Hematopoietic multipotent progenitor cell (in vitro differentiated cells): ENCODE measurements at regions not wholly inside any gene's neighbourhood (a gene's known extent, or its start where the extent isn't known, plus 50 kb on each side); places are given as distances from the start of the nearest gene placed in this dataset.
"Not testable (repeated sequence)": the region's sequence is repeated elsewhere in the genome, so short reads cannot be mapped to it uniquely, and the experiment has no call there.

Source experiments
- DNase-seq, 3 donors: peaks; one replicate each; pipeline ENCODE4 v3.0.0-alpha.2; 2011 to 2015; ENCODE audit warnings: low read depth in 2 of 3, low spot score in 2 of 3

- no peak for DNase-seq
Observed at GRCh38 chr4:170243662-170244288, 154.0 kb upstream of the AADAT start.

DNA sequence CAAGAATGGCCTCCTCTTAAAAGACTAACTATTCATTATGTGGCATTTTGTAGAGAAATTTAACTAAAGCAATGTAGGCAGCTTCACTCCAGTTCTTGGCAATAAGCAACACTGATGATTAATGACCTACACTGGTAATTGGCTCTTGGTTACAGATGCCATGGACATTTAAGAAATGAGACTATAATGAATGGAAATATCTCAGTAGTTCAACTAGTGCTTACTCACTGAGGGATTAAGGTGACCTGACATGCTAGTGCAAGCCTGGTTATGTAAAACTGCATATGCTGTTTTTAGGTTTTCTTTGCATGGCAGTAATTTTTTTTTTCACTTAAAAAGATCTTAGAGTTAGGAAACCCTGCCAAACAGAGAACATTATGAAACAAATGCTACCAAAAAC is 152.7 kb upstream of the AADAT start:
- DNase-seq: no peak

DNA sequence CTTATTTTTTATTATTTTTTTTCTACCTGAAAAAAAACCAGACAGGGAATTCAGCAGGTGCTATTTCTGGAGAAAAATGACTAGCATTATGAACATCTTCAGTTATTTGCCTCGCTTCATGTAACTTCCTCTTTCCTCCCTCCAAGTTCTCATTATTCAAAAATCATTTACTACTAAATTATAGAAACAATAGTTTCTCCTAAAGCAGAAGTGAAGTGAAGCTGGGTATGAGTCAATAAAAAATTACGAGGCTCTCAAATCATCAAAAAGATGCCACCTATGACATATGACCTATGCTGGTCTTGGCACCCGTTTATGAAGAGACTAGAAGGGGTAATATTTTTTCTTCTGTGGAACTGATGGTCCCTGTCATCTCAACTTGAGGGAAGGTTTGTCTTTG is 145.0 kb upstream of the AADAT start:
- DNase-seq: peak in 1 of 3 donors; percentile 9

- DNase-seq: no peak
Observed at GRCh38 chr4:170231377-170231776, 141.6 kb upstream of the AADAT start.

DNA sequence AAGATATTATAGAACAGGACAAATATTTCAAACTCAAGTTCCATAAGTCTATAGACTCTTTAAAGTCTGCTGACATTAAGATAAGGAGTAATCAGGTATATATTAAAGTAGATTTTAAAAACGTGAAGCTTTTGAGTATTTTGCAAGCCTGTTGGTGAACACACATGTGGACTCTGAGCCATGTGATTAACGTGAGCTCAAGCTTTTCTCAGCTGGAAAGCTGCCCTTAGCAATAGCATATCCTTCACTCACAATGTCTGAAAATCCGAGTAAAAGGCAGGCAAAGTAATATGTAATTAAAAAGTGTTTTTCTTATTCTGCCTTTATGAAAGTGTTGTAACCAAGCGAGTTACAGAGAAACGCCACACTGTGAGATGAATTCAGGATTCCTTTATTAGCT is 140.5 kb upstream of the AADAT start:
- no peak for DNase-seq

- no peak for DNase-seq
Observed at GRCh38 chr4:170229006-170229405, 139.2 kb upstream of the AADAT start.

DNA sequence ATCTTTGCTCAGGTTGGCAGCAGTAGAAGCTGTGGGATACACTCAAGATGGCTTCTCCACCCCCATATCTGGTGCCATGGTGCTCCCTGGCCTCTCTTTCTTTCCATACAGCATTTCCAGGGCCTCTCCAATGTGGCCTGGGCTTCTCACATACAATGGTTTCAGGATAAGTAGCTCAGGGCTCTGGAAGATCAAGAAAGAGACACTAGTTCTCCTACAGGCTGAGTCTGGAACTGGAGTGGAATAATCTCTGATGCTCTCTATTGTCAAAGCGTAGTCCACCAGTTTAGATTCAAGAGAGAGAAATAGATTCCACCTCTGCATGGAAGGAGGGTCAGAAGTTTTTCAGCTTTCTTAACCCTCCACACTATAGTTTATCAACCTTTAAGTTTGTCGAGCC is 138.2 kb upstream of the AADAT start:
- DNase-seq: no peak

DNA sequence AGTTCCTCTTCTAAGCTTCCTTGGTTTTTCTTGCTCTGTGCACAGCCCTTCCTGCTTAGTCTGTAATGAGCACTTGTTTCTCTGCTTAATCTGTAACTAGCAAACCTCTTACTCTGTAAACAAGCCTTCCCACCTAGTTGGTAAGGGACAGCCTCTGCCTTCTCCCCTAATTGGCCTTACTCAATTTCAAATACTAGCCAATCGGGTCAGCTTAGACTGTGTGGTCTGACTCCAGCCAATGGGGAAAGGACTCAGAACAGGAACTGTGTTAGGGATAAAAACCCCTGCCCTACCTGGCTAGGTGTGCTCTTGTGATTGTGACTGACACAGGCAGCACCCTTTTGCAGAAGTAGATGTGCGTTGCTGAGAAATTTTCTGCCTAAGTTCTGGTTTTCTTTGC is 136.5 kb upstream of the AADAT start:
- DNase-seq: no peak

DNA sequence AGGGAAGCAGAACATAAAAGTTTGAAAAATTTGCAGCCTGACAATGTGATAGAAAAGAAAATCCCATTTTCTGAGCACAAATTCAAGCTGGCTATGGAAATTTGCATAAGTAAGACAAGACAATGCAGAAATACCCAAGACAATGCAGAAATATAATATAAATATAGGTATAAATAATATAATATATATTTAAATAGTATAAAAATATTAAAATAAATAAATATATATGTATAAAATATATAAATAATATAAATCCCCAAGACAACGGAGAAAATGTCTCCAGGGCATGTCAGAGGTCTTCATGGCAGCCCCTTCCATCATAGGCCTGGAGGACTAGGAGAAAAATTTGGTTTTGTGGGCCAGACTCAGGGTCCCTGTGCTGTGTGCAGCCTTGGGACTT is 125.0 kb upstream of the AADAT start:
- DNase-seq: no peak

DNA sequence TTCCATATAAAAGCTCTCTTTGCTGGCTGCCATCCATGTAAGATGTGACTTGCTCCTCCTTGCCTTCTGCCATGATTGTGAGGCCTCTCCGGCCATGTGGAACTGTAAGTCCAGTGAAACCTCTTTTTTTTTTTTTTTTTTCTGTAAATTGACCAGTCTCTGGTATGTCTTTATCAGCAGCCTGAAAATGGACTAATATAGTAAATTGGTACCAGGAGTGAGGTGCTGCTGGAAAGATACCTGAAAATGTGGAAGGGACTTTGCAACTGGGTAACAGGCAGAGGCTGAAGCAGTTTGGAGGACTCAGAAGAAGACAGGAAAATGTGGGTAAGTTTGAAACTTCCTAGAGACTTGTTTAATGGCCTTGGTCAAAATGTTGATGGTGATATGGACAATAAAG is 124.3 kb upstream of the AADAT start:
- no peak for DNase-seq

DNA sequence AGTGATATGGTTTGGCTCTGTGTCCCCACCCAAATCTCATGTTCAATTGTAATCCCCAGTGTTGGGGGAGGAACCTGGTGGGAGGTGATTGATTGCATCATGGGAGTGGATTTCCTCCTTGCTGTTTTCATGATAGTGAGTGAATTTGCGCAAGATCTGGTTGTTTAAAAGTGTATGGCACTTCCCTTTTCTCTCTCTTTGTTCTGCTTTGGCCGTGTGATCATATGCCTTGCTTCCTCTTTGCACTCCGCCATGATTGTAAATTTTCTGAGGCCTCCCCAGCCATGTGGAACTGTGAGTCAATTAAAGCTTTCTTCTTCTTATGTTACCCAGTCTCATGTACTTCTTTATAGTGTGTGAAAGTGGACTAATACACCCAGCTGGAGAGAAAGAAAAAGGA is 113.0 kb upstream of the AADAT start:
- peak in 2 of 3 donors; percentile 8 to 44 for DNase-seq

DNA sequence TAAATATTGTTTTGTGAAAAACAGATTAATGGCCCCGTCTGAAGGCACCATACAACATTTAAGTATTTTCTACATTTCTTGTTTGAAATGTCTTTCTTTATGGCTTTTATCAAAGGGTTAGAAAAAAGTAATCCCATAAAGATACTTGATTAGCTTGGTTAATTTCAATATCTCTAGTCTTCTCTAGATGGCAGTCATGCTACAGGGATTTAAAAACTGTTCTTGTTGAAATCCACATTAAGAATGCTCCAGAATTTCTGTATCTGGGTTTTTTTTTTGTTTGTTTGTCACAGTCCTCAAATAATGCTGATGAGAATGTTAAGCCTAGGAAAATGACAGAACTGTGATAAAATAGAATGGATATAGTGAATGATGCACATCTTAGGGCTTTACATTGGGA is 109.0 kb upstream of the AADAT start:
- DNase-seq: peak in 2 of 3 donors; percentile 2 to 12

DNA sequence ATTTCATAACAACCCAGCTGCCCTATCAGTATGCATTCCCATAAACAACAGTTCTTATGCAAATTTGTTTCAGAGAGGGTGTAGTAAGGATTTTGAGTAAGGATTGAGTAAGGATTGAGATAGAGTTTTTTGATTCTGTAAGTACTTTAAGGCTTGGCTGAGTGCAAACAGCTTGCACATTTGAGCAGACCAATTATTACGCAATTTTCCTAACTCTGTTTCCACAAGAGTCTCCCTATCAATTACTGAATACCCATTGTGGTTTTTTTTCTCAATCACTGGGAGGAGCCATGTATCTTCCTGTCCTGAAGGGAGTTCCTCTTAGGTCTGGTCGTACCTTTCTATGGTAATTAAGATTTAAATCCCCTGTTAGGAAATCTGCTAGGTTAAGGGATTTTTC is 105.0 kb upstream of the AADAT start:
- not testable (repeated sequence) for DNase-seq

GRCh38 chr4:170193496-170193895 is 103.7 kb upstream of the AADAT start:
- DNase-seq: no peak

DNA sequence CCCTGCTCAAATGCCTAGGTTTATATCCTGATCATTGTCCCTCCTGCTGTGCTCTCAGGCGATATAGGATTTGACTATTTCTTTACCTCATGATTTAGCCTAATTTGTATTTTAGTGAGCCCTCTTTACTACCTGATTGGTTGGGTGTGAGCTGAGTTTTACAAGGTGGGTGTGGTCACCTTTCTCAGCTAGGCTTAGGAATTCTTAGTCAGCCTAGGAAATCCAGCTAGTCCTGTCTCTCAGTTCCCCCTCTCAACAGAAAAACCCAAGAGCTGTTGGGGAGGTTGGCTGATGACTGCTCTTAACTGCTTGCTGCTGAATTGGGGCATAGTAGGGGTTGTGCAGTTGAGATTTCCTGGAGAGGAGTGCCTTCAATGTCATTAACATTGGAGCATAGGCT is 100.5 kb upstream of the AADAT start:
- DNase-seq: no peak

DNA sequence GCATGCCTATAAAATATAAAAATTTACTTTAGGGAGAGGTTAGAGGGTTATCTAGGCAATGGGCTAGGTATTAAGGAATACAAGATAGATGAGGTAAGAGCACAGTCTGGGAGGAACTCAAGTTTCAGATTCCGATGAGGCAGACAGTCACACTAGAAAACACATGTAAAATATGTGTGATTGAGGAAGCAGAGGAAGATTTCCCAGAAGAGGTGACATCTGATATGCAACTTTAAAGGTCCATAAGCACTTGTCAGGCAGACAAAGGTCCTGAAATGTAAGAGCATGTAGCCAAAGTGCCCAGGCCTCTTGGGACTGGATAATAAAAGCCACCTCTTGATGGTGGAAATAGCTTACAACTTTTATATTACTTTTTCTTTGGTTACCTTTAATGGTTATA is 81.1 kb upstream of the AADAT start:
- DNase-seq: no peak

GRCh38 chr4:170169699-170170098 is 79.9 kb upstream of the AADAT start:
- DNase-seq: no peak

- no peak for DNase-seq
Observed at GRCh38 chr4:170167678-170168077, 77.9 kb upstream of the AADAT start.

DNA sequence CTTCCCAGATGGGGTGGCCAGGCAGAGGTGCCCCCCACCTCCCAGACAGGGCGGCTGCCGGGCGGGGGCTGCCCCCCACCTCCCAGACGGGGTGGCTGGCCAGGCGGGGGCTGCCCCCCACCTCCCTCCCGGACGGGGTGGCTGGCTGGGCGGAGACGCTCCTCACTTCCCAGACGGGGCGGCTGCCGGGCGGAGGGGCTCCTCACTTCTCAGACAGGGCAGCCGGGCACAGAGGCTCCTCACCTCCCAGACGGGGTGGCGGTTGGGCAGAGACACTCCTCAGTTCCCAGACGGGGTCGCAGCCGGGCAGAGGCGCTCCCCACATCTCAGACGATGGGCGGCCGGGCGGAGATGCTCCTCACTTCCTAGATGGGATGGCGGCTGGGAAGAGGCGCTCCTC is 76.4 kb upstream of the AADAT start:
- DNase-seq: not testable (repeated sequence)

DNA sequence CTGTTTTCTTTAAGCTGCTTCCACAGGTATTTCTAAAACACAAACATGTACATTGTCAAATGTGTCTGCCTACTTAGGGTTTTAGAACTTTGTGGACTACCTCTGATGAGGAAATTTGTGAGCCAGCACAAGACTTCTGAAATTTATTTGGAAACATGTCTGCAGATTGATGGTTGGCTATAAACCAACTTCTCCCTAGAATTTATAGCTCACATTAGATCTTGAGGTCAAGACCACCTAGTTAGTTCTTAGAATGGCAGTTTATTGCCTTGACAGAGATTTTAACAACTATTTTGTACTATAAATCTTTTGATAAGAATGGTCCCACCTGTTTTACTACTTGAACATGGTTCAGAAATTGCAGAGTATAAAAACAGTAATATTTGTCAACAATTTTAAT is 72.7 kb upstream of the AADAT start:
- no peak for DNase-seq

DNA sequence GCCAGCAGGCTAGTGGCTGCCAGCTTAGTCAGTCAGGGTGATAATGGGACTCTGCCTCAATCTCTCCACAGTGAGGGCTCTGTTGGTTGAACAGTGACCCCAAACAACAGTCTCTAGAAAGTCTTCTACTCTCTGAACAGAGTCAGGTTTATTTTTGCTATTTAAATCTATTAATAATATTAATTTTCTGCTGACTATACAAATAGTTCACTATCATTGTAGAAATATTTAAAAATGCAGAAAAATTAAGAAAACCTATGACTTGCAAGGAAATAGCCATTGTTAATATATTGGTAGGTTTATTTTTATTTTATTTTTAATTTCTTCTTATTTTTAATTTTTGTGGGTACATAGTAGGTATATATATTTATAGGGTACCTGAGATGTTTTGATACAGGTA is 67.9 kb upstream of the AADAT start:
- DNase-seq: no peak

DNA sequence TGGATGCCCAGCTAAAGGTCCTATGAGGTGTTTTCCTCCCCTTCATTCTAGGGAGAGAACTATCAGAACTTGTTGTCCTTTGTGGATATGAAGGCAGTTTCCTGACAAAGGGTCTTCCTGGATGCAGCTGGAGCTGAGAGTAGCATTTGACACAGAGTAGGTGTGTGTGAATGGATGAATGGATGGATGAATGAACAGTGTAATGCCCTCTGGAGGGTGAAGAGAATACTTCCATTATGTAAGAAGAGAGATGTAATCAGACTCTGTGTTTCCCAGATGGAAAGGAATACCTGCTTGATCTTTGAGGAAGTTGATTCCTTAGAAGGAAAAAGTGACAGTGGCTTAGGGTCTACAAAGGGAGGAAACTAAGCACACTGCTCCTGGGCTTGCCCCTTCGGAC is 55.4 kb upstream of the AADAT start:
- no peak for DNase-seq

DNA sequence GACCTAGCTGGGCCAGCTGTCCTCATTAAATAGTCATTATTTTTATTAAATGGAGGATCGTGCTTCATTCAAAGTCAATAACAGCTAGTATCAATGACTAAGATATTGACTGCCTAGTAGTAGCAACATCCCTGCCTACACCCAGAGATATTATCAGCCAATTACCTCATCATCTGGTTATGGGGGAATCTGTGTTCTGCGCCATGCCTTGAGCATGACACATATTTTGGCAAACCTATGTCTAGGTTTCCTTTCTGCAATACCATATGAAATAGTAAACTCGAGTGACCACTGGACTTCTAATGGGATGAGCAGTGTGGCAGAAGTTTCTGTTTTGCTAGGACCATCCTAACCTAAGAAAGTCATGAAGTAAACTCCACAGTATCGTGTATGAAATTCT is 50.0 kb upstream of the AADAT start:
- DNase-seq: no peak
